ENCODE measurements at regions not wholly inside any gene's neighbourhood (a gene's known extent, or its start where the extent isn't known, plus 50 kb on each side); places are given as distances from the start of the nearest gene placed in this dataset.

DNA sequence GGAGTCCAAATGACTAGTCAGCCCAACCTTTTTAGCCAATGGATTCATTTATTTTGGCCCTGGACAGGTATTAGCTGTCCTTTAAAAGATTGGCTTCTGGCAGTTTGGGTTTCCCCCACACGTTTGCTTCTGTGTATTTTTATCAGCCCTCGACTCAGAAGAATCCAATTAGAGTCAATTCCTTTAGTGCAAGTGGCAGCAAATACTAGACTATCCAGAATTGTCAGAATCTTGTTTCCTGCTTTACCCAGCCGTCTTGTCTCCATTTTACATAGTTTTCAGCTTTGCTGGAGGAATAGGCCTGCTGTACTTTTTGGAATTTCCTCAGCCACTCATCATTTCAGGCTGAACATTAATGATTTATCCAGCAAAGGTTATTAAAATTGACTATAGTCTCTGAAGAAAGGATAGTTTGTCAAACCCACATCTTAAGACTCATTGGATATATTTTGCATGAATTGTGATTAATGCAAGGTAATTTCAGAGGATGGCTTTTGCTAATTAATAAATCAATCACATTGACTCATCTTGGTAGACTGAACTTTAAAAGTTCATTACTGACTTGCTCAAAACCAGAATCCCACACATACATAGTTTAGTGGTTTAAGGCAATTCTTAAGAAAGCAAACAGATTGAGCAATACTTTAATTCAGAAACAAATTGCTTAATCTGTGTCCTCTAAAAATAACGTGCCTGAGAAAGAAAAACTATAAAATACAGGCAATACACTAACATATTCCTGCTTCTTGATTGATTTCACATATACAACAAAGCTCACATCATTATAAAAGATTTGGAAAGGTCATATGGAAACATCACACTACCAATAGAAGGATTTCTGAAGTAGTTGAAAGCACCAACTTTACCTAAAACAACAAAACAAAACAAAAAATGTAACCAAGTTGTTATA is 62.9 kb upstream of the ZNF217 start:
- TF ChIP-seq, protein P1, sequence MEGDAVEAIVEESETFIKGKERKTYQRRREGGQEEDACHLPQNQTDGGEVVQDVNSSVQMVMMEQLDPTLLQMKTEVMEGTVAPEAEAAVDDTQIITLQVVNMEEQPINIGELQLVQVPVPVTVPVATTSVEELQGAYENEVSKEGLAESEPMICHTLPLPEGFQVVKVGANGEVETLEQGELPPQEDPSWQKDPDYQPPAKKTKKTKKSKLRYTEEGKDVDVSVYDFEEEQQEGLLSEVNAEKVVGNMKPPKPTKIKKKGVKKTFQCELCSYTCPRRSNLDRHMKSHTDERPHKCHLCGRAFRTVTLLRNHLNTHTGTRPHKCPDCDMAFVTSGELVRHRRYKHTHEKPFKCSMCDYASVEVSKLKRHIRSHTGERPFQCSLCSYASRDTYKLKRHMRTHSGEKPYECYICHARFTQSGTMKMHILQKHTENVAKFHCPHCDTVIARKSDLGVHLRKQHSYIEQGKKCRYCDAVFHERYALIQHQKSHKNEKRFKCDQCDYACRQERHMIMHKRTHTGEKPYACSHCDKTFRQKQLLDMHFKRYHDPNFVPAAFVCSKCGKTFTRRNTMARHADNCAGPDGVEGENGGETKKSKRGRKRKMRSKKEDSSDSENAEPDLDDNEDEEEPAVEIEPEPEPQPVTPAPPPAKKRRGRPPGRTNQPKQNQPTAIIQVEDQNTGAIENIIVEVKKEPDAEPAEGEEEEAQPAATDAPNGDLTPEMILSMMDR (IDR thresholded peaks at IDR 0.05; ENCODE audit: insufficient read depth, low read length, poor library complexity, severe bottlenecking), result no peak
- no peak for TF ChIP-seq EZH2phosphoT487 (conservative IDR thresholded peaks at IDR 0.05; ENCODE audit: low read length)

All from SU-DHL-6 (cell line).